ENCODE measurements at regions not wholly inside any gene's neighbourhood (a gene's known extent, or its start where the extent isn't known, plus 50 kb on each side); places are given as distances from the start of the nearest gene placed in this dataset.

DNA sequence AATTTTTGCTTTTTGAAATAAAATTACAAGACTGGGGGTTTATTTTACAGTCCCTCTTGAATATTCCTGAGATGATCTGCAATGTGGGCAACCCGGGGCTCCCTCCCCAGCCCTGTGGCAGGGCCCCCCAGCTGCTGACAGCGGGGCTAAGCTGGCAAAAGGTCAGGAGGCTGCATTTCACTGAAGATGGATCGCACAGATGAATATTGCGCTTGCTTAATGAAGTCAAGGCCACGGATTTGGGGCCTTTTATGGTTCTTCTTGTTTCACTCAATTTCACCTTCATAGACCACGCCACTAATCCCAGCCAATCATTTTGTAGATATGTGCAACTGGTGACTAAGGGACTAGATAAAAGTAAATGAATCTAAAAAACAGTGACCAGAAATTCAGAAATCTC is 50.8 kb upstream of the SLC22A15 start:
- no TSS peak for BruUV-seq (replicated peaks)
- Histone ChIP-seq H3K27me3 (ENCODE audit: control insufficient read depth in 1 of 2, insufficient read depth in 2 of 2, low read length in 2 of 2) (peaks cover 0 to 9% of the 10 kb centered on the region in 2 experiments; a peak in 3 of 5 replicates), H3K36me3 (replicated peaks in 1 of 2; ENCODE audit: control insufficient read depth in 1 of 2, insufficient read depth in 2 of 2, low read length in 2 of 2) (no peaks in the 10 kb centered on the region), H3K4me3 (replicated peaks in 1 of 3; ENCODE audit: insufficient read depth in 1 of 3, low read depth in 2 of 3, low read length in 3 of 3) (no peak overlapping the region), H3K79me2 (ENCODE audit: insufficient read depth, low read length) (no peaks in the 10 kb centered on the region), H3K4me2 (ENCODE audit: low read depth, low read length) (no peak overlapping the region), H3K4me1 (ENCODE audit: insufficient read depth, low read length) (no peaks in the 10 kb centered on the region), H3K9ac (ENCODE audit: insufficient read depth, low read depth, low read length) (no peak overlapping the region), H3K27ac (ENCODE audit: extremely low read length, insufficient read depth, low read length) (no peak overlapping the region), H4K20me1 (ENCODE audit: insufficient read depth, low read length) (no peaks in the 10 kb centered on the region), H3K9me3 (ENCODE audit: low read length) (no peaks in the 10 kb centered on the region), H2AFZ (ENCODE audit: low read length) (no peak overlapping the region)
- intact Hi-C loops (cut with micrococcal nuclease; ENCODE audit: unreplicated experiment) = no loop called here
- DNase-seq (ENCODE audit: low spot score) = no peak
- in situ Hi-C loops (cut with HindIII; ENCODE audit: extremely low pct_ligation_motif_present, low pct_unique_long_range_greater_than_20kb) = no loop called here
- FAIRE-seq = no peak
- 33% methylated on average over 6 of the region's 6 CpGs for WGBS (ENCODE audit: low lambda C conversion rate)
- ChIA-PET POLR2A (no interaction called here), CTCF (ENCODE audit: low intra/inter-chr PET ratio, low total read pairs) (no interaction called here)
- no peak for ATAC-seq
- TF ChIP-seq, protein P1, sequence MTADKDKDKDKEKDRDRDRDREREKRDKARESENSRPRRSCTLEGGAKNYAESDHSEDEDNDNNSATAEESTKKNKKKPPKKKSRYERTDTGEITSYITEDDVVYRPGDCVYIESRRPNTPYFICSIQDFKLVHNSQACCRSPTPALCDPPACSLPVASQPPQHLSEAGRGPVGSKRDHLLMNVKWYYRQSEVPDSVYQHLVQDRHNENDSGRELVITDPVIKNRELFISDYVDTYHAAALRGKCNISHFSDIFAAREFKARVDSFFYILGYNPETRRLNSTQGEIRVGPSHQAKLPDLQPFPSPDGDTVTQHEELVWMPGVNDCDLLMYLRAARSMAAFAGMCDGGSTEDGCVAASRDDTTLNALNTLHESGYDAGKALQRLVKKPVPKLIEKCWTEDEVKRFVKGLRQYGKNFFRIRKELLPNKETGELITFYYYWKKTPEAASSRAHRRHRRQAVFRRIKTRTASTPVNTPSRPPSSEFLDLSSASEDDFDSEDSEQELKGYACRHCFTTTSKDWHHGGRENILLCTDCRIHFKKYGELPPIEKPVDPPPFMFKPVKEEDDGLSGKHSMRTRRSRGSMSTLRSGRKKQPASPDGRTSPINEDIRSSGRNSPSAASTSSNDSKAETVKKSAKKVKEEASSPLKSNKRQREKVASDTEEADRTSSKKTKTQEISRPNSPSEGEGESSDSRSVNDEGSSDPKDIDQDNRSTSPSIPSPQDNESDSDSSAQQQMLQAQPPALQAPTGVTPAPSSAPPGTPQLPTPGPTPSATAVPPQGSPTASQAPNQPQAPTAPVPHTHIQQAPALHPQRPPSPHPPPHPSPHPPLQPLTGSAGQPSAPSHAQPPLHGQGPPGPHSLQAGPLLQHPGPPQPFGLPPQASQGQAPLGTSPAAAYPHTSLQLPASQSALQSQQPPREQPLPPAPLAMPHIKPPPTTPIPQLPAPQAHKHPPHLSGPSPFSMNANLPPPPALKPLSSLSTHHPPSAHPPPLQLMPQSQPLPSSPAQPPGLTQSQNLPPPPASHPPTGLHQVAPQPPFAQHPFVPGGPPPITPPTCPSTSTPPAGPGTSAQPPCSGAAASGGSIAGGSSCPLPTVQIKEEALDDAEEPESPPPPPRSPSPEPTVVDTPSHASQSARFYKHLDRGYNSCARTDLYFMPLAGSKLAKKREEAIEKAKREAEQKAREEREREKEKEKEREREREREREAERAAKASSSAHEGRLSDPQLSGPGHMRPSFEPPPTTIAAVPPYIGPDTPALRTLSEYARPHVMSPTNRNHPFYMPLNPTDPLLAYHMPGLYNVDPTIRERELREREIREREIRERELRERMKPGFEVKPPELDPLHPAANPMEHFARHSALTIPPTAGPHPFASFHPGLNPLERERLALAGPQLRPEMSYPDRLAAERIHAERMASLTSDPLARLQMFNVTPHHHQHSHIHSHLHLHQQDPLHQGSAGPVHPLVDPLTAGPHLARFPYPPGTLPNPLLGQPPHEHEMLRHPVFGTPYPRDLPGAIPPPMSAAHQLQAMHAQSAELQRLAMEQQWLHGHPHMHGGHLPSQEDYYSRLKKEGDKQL (CRISPR knock-in tag; IDR thresholded peaks at IDR 0.05; ENCODE audit: low read depth) = no peak
- TF ChIP-seq, protein P2, sequence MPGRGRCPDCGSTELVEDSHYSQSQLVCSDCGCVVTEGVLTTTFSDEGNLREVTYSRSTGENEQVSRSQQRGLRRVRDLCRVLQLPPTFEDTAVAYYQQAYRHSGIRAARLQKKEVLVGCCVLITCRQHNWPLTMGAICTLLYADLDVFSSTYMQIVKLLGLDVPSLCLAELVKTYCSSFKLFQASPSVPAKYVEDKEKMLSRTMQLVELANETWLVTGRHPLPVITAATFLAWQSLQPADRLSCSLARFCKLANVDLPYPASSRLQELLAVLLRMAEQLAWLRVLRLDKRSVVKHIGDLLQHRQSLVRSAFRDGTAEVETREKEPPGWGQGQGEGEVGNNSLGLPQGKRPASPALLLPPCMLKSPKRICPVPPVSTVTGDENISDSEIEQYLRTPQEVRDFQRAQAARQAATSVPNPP (CRISPR knock-in tag; IDR thresholded peaks at IDR 0.05) = no peak
- no peak for TF ChIP-seq ZNF567 (CRISPR knock-in tag; IDR thresholded peaks at IDR 0.05; ENCODE audit: borderline replicate concordance)
- no peak for TF ChIP-seq SMARCC2 (IDR thresholded peaks at IDR 0.05)
- no peak for TF ChIP-seq ZNF761 (CRISPR knock-in tag; conservative IDR thresholded peaks at IDR 0.05)
- no peak for TF ChIP-seq U2AF1 (optimal IDR thresholded peaks at IDR 0.05; ENCODE audit: low read depth, low read length)
- no peak for TF ChIP-seq ZFP82 (CRISPR knock-in tag; IDR thresholded peaks at IDR 0.05; ENCODE audit: borderline replicate concordance)
- TF ChIP-seq, protein P3, sequence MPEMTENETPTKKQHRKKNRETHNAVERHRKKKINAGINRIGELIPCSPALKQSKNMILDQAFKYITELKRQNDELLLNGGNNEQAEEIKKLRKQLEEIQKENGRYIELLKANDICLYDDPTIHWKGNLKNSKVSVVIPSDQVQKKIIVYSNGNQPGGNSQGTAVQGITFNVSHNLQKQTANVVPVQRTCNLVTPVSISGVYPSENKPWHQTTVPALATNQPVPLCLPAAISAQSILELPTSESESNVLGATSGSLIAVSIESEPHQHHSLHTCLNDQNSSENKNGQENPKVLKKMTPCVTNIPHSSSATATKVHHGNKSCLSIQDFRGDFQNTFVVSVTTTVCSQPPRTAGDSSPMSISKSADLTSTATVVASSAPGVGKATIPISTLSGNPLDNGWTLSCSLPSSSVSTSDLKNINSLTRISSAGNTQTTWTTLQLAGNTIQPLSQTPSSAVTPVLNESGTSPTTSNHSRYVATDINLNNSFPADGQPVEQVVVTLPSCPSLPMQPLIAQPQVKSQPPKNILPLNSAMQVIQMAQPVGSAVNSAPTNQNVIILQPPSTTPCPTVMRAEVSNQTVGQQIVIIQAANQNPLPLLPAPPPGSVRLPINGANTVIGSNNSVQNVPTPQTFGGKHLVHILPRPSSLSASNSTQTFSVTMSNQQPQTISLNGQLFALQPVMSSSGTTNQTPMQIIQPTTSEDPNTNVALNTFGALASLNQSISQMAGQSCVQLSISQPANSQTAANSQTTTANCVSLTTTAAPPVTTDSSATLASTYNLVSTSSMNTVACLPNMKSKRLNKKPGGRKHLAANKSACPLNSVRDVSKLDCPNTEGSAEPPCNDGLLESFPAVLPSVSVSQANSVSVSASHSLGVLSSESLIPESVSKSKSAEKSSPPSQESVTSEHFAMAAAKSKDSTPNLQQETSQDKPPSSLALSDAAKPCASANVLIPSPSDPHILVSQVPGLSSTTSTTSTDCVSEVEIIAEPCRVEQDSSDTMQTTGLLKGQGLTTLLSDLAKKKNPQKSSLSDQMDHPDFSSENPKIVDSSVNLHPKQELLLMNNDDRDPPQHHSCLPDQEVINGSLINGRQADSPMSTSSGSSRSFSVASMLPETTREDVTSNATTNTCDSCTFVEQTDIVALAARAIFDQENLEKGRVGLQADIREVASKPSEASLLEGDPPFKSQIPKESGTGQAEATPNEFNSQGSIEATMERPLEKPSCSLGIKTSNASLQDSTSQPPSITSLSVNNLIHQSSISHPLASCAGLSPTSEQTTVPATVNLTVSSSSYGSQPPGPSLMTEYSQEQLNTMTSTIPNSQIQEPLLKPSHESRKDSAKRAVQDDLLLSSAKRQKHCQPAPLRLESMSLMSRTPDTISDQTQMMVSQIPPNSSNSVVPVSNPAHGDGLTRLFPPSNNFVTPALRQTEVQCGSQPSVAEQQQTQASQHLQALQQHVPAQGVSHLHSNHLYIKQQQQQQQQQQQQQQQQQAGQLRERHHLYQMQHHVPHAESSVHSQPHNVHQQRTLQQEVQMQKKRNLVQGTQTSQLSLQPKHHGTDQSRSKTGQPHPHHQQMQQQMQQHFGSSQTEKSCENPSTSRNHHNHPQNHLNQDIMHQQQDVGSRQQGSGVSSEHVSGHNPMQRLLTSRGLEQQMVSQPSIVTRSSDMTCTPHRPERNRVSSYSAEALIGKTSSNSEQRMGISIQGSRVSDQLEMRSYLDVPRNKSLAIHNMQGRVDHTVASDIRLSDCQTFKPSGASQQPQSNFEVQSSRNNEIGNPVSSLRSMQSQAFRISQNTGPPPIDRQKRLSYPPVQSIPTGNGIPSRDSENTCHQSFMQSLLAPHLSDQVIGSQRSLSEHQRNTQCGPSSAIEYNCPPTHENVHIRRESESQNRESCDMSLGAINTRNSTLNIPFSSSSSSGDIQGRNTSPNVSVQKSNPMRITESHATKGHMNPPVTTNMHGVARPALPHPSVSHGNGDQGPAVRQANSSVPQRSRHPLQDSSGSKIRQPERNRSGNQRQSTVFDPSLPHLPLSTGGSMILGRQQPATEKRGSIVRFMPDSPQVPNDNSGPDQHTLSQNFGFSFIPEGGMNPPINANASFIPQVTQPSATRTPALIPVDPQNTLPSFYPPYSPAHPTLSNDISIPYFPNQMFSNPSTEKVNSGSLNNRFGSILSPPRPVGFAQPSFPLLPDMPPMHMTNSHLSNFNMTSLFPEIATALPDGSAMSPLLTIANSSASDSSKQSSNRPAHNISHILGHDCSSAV (CRISPR knock-in tag; IDR thresholded peaks at IDR 0.05; ENCODE audit: borderline replicate concordance) = no peak
